NCI-H1105 treated with DMSO at 0.1 percent for 48 hours (cell line): ENCODE measurements at regions not wholly inside any gene's neighbourhood (a gene's known extent, or its start where the extent isn't known, plus 50 kb on each side); places are given as distances from the start of the nearest gene placed in this dataset.
A peak's percentile ranks its signal among the peaks of the same experiment; 100 is the strongest.

ENCODE experiments used
- DNase-seq: peaks from one replicate; lab custom pipeline; 2025; lab: John Stamatoyannopoulos, UW

DNA sequence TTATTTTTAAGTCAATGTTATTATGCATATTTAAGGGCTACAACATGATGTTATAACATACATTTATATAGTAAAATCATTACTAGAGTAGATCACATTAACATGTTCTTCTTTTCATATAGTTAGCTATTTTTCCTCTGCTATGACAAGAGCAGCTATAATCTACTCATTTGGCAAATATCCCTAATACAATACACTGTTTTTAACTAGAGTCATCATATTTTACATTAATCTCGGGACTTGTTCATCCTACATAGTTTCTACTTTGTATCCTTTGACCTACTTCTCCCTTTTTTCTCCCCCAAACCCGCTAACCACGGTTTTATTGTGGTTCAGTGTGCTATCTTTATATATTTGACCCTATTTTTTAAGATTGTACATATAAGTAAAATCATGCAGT, 249.0 kb downstream of the EPM2A start:
- DNase-seq, result no peak

DNA sequence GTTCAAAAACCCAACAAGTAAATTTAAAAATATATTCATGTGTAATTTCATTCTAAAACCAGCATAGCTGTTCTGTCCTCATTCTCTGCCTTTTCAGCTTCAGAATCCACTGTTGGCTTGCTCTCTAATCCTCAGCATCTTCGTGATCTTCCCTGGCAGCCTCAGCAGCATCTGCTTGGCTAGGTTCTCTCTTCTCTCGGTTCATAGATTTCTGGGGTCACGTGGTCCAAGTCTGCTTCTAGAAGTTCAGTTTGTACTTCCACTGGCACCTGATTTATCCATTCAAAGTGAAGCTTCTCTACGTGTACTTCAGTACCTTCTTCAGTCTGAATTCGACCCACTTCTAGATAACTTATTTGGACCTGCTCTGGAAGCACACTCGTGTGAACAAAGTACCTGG, 245.7 kb downstream of the EPM2A start:
- no peak for DNase-seq

- no peak for DNase-seq
Observed at GRCh38 chr6:145490068-145490467, 245.3 kb downstream of the EPM2A start.

DNA sequence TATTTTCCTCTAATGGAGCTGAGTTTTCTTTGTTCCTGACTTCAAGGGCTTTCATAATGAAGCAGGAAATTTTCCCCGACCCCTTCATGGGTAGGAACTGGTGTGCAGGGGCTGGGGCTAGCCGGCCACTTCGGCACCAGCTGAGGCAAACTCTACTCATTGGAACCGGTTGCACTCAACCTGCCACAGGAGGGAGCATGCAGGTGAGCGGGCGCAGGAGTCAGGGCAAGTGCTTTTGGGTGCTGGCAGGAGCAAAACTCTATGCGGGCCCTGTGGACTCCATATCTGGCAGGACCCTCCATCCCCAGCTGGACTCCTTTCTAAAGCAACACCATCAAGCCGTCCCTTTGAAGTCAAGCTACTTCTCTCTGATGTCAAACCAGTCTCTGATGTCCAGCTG, 244.2 kb downstream of the EPM2A start:
- no peak for DNase-seq

GRCh38 chr6:145497006-145497405, 238.3 kb downstream of the EPM2A start:
- DNase-seq, result no peak

DNA sequence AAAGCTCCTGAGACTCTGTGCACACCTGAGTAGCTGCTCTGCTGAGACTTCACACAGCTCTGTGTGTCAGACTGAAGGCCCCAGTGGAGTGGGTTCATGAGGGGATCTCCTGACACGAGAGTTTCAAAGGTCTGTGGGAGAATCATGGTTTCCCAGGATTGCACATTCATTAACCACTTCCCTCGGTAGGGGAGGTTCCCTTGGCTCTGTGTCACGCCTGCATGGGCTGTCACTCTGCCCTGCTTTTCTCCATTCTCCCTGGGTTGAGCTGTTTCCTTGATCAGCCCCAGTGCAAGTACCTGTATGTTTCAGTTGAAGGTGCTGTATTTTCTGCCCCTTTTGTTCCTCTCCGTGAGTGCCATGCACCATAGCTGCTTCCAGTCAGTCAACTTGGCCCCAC, 236.9 kb downstream of the EPM2A start:
- no peak for DNase-seq

DNA sequence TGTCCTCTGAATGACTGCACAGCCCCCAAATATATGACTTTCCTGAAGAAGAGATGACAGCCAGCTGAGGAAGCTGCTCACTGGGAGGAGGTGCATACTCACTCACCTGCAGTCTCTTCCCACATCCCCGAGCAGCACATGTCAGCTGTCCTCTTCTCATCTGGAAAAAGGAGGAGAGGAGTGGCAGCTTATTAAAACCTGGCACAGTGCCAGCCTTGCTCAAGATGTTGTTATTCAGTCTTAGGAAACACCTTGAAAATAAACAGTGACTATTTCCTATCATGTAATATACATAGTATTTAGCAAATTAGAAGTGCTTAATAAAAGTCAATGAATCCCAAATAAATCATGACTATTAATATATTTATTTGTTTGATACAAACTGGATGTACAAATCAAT, 232.9 kb downstream of the EPM2A start:
- DNase-seq, result peak; percentile 62

DNA sequence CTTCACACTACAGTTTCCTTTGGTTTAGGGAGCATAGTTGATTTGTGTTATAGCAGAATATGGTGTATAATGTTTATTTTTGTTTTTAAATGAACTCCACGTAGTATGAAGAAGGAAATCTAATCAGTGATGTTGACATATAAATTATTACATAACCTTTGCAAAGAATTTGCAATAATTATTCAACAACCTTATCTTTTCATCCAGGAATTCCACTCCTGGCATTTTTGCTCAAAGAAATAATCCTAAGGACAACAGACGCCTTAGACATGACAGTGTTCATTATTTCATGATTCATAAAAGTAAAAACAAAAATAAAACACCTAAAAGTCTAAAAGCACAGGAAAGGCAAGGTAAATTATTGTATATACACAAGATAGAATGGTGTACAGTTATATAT, 229.2 kb downstream of the EPM2A start:
- no peak for DNase-seq

DNA sequence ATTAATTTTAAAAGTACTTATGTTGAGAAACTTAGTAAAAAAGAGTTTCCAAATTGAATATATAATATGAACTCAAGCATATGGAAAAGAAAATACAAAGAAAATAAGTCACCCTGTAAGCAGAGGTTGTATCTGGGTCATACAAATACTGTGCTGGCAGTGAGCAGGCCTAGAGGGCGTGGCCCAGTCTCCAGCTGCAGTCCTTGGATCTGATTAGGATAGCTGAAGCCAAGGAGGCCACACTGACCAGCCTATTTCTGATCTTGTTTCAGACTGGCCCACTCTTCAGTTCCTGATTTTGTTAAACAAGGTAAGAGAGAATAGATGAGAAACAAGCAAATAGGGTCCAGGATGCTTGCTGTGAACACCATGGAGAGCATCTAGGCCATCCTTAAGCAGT, 228.8 kb downstream of the EPM2A start:
- no peak for DNase-seq

DNA sequence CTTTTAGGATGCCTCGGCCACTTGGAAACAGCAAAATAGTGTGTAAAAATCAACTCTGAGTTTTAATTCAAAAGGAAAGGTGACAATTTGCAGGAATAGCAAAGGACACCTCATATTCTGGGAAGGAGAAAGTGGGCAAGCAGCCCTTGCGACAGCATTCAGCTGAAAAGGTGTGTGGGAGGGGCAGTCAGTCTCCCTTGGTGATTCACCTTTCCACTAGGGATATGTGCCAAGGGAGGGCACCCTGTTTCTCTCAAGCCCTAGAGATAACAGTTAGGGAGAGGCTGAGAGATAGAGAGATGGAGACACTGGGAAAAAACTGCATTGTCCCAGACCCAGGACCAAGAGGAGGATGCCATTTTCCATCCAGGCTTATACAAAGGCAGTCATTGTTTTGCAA, 228.1 kb downstream of the EPM2A start:
- DNase-seq, result no peak

DNA sequence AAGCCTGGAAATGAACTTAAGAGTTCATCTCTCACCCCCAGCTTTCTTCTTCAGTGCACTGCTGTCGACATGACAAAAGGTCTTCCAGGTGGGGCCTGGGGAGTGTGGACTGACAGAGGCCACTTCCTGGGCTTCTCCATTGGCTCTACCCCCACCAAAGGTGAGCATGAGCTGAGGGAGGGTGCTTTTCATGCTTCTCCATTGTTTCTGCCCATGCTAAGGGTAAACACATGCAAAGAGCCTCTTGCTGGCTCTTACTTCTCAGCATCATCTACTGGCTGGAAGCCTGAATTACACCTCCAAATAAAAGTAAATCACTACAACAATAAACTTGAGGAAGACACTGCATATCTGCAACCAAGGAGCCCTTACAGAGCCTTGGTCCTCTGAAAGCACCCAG, 227.2 kb downstream of the EPM2A start:
- no peak for DNase-seq

- no peak for DNase-seq
Observed at GRCh38 chr6:145517492-145517891, 217.8 kb downstream of the EPM2A start.

DNA sequence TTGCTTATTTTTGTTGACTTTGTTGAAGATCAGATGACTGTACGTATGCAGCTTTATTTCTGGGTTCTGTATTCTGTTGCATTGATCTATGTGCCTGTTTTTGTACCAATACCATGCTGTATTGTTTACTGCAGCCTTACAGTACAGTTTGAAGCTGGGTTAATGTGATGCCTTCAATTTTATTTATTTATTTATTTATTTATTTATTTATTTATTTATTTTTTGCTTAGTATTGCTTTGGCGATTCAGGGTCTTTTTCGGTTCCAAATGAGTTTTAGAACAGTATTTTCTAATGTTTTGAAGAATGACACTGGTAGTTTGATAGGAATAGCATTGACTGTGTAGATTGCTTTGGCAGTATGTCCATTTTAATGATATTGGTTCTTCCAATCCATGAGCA, 210.3 kb downstream of the EPM2A start:
- no peak for DNase-seq

GRCh38 chr6:145529582-145529981, 205.7 kb downstream of the EPM2A start:
- DNase-seq, result peak; percentile 23

- DNase-seq, result no peak
Observed at GRCh38 chr6:145530454-145530853, 204.9 kb downstream of the EPM2A start.

- no peak for DNase-seq
Observed at GRCh38 chr6:145531032-145531431, 204.3 kb downstream of the EPM2A start.

GRCh38 chr6:145531822-145532221, 203.5 kb downstream of the EPM2A start:
- no peak for DNase-seq

- DNase-seq, result no peak
Observed at GRCh38 chr6:145532361-145532760, 203.0 kb downstream of the EPM2A start.

- DNase-seq, result no peak
Observed at GRCh38 chr6:145534989-145535388, 200.3 kb downstream of the EPM2A start.

GRCh38 chr6:145538989-145539388, 196.3 kb downstream of the EPM2A start:
- DNase-seq, result no peak

DNA sequence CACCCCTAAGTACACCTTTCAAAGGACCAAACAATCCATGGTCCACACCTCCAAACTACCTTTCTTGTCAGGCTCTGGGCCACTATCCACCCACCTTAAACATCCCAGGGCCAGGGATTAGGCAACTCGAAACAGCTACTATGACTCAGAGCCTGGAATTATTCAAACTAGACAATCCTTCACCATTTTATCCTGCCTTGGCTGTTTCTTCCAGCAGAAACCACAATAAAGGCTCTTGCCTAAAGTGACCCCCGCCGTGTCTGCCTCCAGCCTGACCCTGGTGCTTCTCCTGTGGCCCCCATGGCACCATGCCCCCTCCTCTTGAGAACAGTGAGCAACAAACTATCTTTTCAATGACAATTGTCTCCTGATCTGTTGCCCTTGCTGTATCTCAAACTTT, 195.5 kb downstream of the EPM2A start:
- DNase-seq, result no peak

DNA sequence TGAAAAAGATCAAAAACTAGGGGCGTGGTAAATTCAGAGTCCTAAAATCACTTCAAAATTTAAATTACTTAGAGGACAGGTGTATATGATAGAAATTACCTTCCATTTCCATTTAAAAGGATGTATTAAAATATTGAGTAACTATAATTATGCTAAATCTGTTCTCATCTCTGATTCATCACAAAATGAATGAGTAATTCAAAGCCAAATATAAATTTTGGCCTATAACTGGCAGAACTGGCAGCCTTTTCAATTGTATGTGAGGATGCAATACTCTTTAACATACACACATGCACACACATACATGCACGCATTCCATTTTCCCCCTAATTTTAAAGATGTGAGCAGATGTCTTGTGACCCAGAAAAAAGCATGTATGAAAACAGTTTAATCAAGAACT, 194.6 kb downstream of the EPM2A start:
- no peak for DNase-seq

GRCh38 chr6:145544041-145544440, 191.3 kb downstream of the EPM2A start:
- DNase-seq, result no peak

GRCh38 chr6:145544514-145544913, 190.8 kb downstream of the EPM2A start:
- no peak for DNase-seq

DNA sequence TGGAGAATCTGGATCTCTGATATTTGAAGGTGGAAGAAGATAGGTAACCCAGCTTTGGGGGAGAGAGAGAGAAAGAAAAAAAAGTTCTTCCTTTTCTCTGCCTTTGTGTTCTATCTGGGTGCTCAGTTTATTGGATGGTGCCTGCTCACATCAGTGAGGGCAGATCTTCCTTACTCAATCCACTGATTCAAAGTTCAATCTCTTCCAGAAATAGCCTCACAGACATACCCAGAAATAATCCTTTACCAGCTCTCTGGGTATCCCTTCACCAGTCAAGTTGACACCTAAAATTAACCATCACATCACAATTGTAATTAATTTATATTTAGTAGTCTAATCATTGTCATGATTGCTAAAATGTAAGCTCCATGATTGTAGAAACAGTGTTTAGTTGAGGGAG, 189.1 kb downstream of the EPM2A start:
- no peak for DNase-seq
